ENCODE measurements at regions not wholly inside any gene's neighbourhood (a gene's known extent, or its start where the extent isn't known, plus 50 kb on each side); places are given as distances from the start of the nearest gene placed in this dataset.

- no peak for TF ChIP-seq CTCF (conservative IDR thresholded peaks at IDR 0.05; ENCODE audit: low read depth, low read length)
- DNase-seq (ENCODE audit: low read depth): peak; percentile 70
- no peak overlapping the region for H3K4me3 ChIP-seq (ENCODE audit: low read depth, low read length)
Observed at GRCh38 chr6:22848121-22848520, 278.8 kb downstream of the HDGFL1 start.

- H3K4me3 ChIP-seq (ENCODE audit: low read depth, low read length): no peak overlapping the region
- no peak for TF ChIP-seq CTCF (conservative IDR thresholded peaks at IDR 0.05; ENCODE audit: low read depth, low read length)
- DNase-seq (ENCODE audit: low read depth): no peak
Observed at GRCh38 chr6:22849921-22850320, 280.6 kb downstream of the HDGFL1 start.

- no peak for DNase-seq (ENCODE audit: low read depth)
- no peak for TF ChIP-seq CTCF (conservative IDR thresholded peaks at IDR 0.05; ENCODE audit: low read depth, low read length)
- H3K4me3 ChIP-seq (ENCODE audit: low read depth, low read length): no peak overlapping the region
Observed at GRCh38 chr6:22852101-22852500, 282.7 kb downstream of the HDGFL1 start.

GRCh38 chr6:22873513-22874136, 304.3 kb downstream of the HDGFL1 start:
- DNase-seq (ENCODE audit: low read depth): peak; percentile 77
- TF ChIP-seq CTCF (conservative IDR thresholded peaks at IDR 0.05; ENCODE audit: low read depth, low read length): no peak
- no peak overlapping the region for H3K4me3 ChIP-seq (ENCODE audit: low read depth, low read length)

GRCh38 chr6:22875845-22876244, 306.5 kb downstream of the HDGFL1 start:
- no peak overlapping the region for H3K4me3 ChIP-seq (ENCODE audit: low read depth, low read length)
- no peak for DNase-seq (ENCODE audit: low read depth)
- TF ChIP-seq CTCF (conservative IDR thresholded peaks at IDR 0.05; ENCODE audit: low read depth, low read length): no peak

- no peak overlapping the region for H3K4me3 ChIP-seq (ENCODE audit: low read depth, low read length)
- no peak for DNase-seq (ENCODE audit: low read depth)
- TF ChIP-seq CTCF (conservative IDR thresholded peaks at IDR 0.05; ENCODE audit: low read depth, low read length): no peak
Observed at GRCh38 chr6:22878324-22878701, 308.9 kb downstream of the HDGFL1 start.

GRCh38 chr6:22878706-22879105, 309.3 kb downstream of the HDGFL1 start:
- no peak for TF ChIP-seq CTCF (conservative IDR thresholded peaks at IDR 0.05; ENCODE audit: low read depth, low read length)
- no peak overlapping the region for H3K4me3 ChIP-seq (ENCODE audit: low read depth, low read length)
- peak; percentile 23 for DNase-seq (ENCODE audit: low read depth)
